ENCODE measurements at regions not wholly inside any gene's neighbourhood (a gene's known extent, or its start where the extent isn't known, plus 50 kb on each side); places are given as distances from the start of the nearest gene placed in this dataset.

DNA sequence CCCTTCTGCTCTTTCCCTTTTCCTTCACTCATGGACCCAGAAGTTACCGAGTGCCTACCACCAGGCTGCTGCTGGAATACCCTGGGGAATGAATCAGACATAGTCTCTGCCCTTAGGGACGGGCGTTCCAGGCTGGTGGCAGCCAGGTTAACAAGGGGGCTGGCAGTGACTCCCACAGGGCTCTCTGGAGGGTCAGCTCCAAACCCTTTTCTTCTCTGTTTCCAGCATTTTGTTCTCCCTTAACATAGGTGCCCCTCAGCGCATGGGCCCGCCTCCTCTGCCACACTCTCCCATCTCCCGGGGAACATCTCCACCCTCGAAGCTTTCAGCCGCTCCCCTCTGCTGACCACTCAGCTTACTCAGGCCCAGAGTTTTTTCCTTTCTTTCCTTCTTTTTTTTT, 62.9 kb upstream of the LRP8 start:
- Histone ChIP-seq H3K27me3 (ENCODE audit: low read length) (no peaks in the 10 kb centered on the region), H4K20me1 (ENCODE audit: low read depth, low read length) (no peaks in the 10 kb centered on the region), H3K4me2 (ENCODE audit: low read depth, low read length, poor library complexity, severe bottlenecking) (no peak overlapping the region), H3F3A (ENCODE audit: insufficient read depth) (no peaks in the 10 kb centered on the region), H3K4me3 (ENCODE audit: insufficient read depth, low read length, poor library complexity, severe bottlenecking) (no peak overlapping the region), H3K9ac (ENCODE audit: low read length) (no peak overlapping the region), H3K9me2 (replicated peaks; ENCODE audit: insufficient read depth, low read length) (no peaks in the 10 kb centered on the region), H3K36me3 (ENCODE audit: low read length) (no peaks in the 10 kb centered on the region), H3K79me2 (ENCODE audit: insufficient read depth, low read length) (no peaks in the 10 kb centered on the region), H3K9me3 (ENCODE audit: insufficient read depth, low read length) (no peaks in the 10 kb centered on the region), H3K27ac (ENCODE audit: low read depth, low read length) (no peak overlapping the region), H2AFZ (ENCODE audit: low read depth, low read length, severe bottlenecking) (no peak overlapping the region)
- TF ChIP-seq, protein P1, sequence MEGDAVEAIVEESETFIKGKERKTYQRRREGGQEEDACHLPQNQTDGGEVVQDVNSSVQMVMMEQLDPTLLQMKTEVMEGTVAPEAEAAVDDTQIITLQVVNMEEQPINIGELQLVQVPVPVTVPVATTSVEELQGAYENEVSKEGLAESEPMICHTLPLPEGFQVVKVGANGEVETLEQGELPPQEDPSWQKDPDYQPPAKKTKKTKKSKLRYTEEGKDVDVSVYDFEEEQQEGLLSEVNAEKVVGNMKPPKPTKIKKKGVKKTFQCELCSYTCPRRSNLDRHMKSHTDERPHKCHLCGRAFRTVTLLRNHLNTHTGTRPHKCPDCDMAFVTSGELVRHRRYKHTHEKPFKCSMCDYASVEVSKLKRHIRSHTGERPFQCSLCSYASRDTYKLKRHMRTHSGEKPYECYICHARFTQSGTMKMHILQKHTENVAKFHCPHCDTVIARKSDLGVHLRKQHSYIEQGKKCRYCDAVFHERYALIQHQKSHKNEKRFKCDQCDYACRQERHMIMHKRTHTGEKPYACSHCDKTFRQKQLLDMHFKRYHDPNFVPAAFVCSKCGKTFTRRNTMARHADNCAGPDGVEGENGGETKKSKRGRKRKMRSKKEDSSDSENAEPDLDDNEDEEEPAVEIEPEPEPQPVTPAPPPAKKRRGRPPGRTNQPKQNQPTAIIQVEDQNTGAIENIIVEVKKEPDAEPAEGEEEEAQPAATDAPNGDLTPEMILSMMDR (IDR thresholded peaks at IDR 0.05; ENCODE audit: insufficient read depth, low read length, poor library complexity, severe bottlenecking): no peak
- no peak for TF ChIP-seq EZH2phosphoT487 (conservative IDR thresholded peaks at IDR 0.05; ENCODE audit: low read length)

DNA sequence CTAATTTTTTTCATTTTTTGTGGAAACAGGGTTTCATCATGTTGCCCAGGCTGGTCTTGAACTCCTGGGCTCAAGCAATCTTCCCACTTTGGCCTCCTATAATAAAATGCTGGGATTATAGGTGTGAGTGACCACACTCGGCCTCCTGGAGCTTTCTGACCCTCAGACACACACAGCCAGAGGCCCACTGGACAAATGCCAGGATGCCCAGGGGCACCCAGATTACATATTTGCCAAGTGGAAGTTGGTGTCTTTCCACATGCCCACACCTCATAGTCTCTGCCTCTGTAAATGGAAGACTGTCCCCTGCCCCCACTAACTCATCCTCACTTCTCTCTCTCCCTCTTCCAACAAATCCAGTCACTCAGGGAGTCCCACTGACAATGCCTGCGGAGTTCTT, 63.4 kb upstream of the LRP8 start:
- no peak overlapping the region for H3K4me2 ChIP-seq (ENCODE audit: low read depth, low read length, poor library complexity, severe bottlenecking)
- no peaks in the 10 kb centered on the region for H3K79me2 ChIP-seq (ENCODE audit: insufficient read depth, low read length)

DNA sequence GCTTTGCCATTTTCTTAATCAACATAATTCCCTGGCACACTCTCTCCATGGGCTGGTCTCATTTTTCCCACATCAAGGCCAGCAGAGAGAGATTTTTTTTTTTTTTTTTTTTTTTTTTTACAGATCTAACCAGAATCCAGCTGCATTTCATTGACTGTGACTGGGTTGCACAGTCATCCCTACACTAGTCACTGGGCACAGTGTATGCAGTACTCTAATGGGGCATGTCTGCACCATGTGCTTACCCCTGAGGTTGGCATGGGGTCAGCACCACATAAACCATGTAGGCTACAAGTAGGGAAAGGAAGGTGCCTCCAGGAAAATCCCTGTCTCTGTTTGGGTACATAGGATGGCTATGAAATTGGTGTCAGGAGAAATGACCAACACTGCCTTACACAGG, 64.1 kb upstream of the LRP8 start:
- H2AFZ ChIP-seq (ENCODE audit: low read depth, low read length, severe bottlenecking): no peak overlapping the region
- H4K20me1 ChIP-seq (ENCODE audit: low read depth, low read length): no peaks in the 10 kb centered on the region
- no peak overlapping the region for H3K4me3 ChIP-seq (ENCODE audit: insufficient read depth, low read length, poor library complexity, severe bottlenecking)
- no peak overlapping the region for H3K9ac ChIP-seq (ENCODE audit: low read length)
- no peak overlapping the region for H3K27ac ChIP-seq (ENCODE audit: low read depth, low read length)
- H3K4me2 ChIP-seq (ENCODE audit: low read depth, low read length, poor library complexity, severe bottlenecking): no peak overlapping the region
- H3F3A ChIP-seq (ENCODE audit: insufficient read depth): no peaks in the 10 kb centered on the region
- H3K79me2 ChIP-seq (ENCODE audit: insufficient read depth, low read length): no peaks in the 10 kb centered on the region
- TF ChIP-seq, protein P1 (IDR thresholded peaks at IDR 0.05; ENCODE audit: insufficient read depth, low read length, poor library complexity, severe bottlenecking): no peak
- no peak for TF ChIP-seq EZH2phosphoT487 (conservative IDR thresholded peaks at IDR 0.05; ENCODE audit: low read length)
- H3K9me3 ChIP-seq (ENCODE audit: insufficient read depth, low read length): no peaks in the 10 kb centered on the region
- H3K9me2 ChIP-seq (replicated peaks; ENCODE audit: insufficient read depth, low read length): no peaks in the 10 kb centered on the region
- H3K27me3 ChIP-seq (ENCODE audit: low read length): no peaks in the 10 kb centered on the region
- H3K36me3 ChIP-seq (ENCODE audit: low read length): no peaks in the 10 kb centered on the region

More for the DNA sequence above, 63.4 kb upstream of the LRP8 start:
- H3K27ac ChIP-seq (ENCODE audit: low read depth, low read length): no peak overlapping the region
- H3K27me3 ChIP-seq (ENCODE audit: low read length): no peaks in the 10 kb centered on the region
- no peak overlapping the region for H3K4me3 ChIP-seq (ENCODE audit: insufficient read depth, low read length, poor library complexity, severe bottlenecking)
- no peak overlapping the region for H3K9ac ChIP-seq (ENCODE audit: low read length)
- H3K9me3 ChIP-seq (ENCODE audit: insufficient read depth, low read length): no peaks in the 10 kb centered on the region
- H3F3A ChIP-seq (ENCODE audit: insufficient read depth): no peaks in the 10 kb centered on the region
- H3K9me2 ChIP-seq (replicated peaks; ENCODE audit: insufficient read depth, low read length): no peaks in the 10 kb centered on the region
- H4K20me1 ChIP-seq (ENCODE audit: low read depth, low read length): no peaks in the 10 kb centered on the region
- H3K36me3 ChIP-seq (ENCODE audit: low read length): no peaks in the 10 kb centered on the region
- no peak overlapping the region for H2AFZ ChIP-seq (ENCODE audit: low read depth, low read length, severe bottlenecking)
- no peak for TF ChIP-seq EZH2phosphoT487 (conservative IDR thresholded peaks at IDR 0.05; ENCODE audit: low read length)
- TF ChIP-seq, protein P1 (IDR thresholded peaks at IDR 0.05; ENCODE audit: insufficient read depth, low read length, poor library complexity, severe bottlenecking): no peak
